Breast epithelium (tissue), 4 donors: ENCODE measurements at regions not wholly inside any gene's neighbourhood (a gene's known extent, or its start where the extent isn't known, plus 50 kb on each side); places are given as distances from the start of the nearest gene placed in this dataset.

Source experiments
- DNase-seq, 2 donors: peaks; one replicate each; pipeline ENCODE4 v3.0.0-alpha.2; 2019; ENCODE audit warnings: low spot score in 2 of 2
- H3K27ac ChIP-seq, 2 donors: fragments of 200-600 bp; sonication (generic) in 1 of 2; one replicate each; pipeline ENCODE4 v1.5.1; 2016 to 2019; ENCODE audit warnings: mild to moderate bottlenecking in 1 of 2
- H3K27me3 ChIP-seq, 2 donors: fragments of 200-600 bp; sonication (generic) in 1 of 2; one replicate each; pipeline versions ENCODE4 v1.5.1 to v1.6.0; 2017 to 2019; ENCODE audit warnings: control low read depth in 1 of 2, mild to moderate bottlenecking in 1 of 2
- H3K36me3 ChIP-seq: fragments of 200-600 bp; one replicate; pipeline ENCODE4 v1.5.1; 2019
- H3K4me1 ChIP-seq, 2 donors: fragments of 200-600 bp; sonication (generic); one replicate each; pipeline ENCODE4 v1.5.1; 2016 to 2019; ENCODE audit warnings: control low read depth in 1 of 2
- H3K4me3 ChIP-seq, 3 donors: fragments of 200-600 bp; sonication (generic); 1 replicate in 2 of 3; 2 replicates in 1 of 3; pipeline ENCODE4 v1.5.1; 2016 to 2019; ENCODE audit warnings: mild to moderate bottlenecking in 3 of 3, moderate library complexity in 2 of 3
- H3K9me3 ChIP-seq, 2 donors: fragments of 200-600 bp; sonication (generic) in 1 of 2; one replicate each; pipeline ENCODE4 v1.5.1; 2016 to 2019; ENCODE audit warnings: control low read depth in 1 of 2
- POLR2A ChIP-seq: fragments of 450-650 bp; IDR thresholded peaks from one replicate; pipeline ENCODE4 v1.6.1; 2016; ENCODE audit warnings: antibody characterized with exemption, mild to moderate bottlenecking, moderate library complexity
- POLR2AphosphoS5 ChIP-seq, 3 donors: sonication (generic); formaldehyde crosslinking; IDR thresholded peaks; one replicate each; pipeline ENCODE4 v1.6.1; 2017; ENCODE audit warnings: antibody characterized with exemption in 3 of 3
- intact Hi-C: fragments of 100-400 bp; cut with DNase I; formaldehyde crosslinking; loops from one replicate; pipeline ENCODE4 v1.15.1; 2023; ENCODE audit warnings: low total_unique reads
- TF ChIP-seq, protein P1 (sequence below), 3 donors: fragments of 450-650 bp; IDR thresholded peaks; one replicate each; pipeline ENCODE4 v1.5.1; 2016 to 2017; ENCODE audit warnings: antibody characterized with exemption in 3 of 3, mild to moderate bottlenecking in 3 of 3, moderate library complexity in 3 of 3

DNA sequence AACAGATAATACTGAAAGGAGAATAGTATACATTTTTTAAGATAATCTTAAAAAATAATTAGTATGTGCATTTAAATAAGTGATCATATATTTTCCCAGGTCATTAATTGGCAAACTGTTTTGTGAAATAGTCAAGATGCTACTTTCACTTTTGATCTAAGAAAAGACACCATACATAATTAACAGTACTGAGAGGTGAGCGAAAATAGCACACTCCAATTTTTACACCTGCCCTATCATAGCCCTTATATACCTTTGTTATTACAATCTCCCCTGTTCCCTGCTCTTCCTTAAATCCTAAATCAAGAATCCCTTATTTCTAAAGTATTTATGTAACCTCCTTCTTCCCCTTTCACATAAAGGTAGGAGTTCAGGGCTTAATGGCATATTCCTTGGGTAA, 500.1 kb upstream of the LRATD1 start:
- intact Hi-C loops, result no loop called here
- no peak overlapping the region for H3K4me3 ChIP-seq
- TF ChIP-seq, protein P1, sequence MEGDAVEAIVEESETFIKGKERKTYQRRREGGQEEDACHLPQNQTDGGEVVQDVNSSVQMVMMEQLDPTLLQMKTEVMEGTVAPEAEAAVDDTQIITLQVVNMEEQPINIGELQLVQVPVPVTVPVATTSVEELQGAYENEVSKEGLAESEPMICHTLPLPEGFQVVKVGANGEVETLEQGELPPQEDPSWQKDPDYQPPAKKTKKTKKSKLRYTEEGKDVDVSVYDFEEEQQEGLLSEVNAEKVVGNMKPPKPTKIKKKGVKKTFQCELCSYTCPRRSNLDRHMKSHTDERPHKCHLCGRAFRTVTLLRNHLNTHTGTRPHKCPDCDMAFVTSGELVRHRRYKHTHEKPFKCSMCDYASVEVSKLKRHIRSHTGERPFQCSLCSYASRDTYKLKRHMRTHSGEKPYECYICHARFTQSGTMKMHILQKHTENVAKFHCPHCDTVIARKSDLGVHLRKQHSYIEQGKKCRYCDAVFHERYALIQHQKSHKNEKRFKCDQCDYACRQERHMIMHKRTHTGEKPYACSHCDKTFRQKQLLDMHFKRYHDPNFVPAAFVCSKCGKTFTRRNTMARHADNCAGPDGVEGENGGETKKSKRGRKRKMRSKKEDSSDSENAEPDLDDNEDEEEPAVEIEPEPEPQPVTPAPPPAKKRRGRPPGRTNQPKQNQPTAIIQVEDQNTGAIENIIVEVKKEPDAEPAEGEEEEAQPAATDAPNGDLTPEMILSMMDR (IDR thresholded peaks at IDR 0.05), result no peak
- TF ChIP-seq POLR2AphosphoS5 (IDR thresholded peaks at IDR 0.05) (no peak), POLR2A (no peak)
- no peak for DNase-seq
- H3K4me1 ChIP-seq, result no peaks in the 10 kb centered on the region
- H3K27me3 ChIP-seq, result no peaks in the 10 kb centered on the region
- no peaks in the 10 kb centered on the region for H3K36me3 ChIP-seq
- no peaks in the 10 kb centered on the region for H3K9me3 ChIP-seq
- no peak overlapping the region for H3K27ac ChIP-seq

DNA sequence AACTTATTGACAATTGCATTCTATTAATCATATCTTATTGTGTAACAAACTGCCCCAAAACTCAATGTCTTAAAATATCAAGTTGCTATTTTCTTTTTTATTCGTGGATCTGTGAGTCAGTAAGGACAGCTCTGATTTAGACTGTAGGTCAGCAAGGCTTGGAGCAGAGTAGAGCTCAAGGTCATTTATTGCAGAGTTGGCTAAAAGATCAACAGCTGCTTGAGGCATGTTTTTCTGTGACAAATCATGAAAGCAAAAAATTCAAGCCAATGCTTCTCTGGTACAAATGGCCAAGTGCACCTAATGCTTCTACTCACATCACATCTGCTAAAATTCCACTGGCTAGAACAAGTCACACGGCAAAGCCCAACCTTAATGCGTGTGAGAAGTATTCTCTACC, 497.7 kb upstream of the LRATD1 start:
- Histone ChIP-seq H3K36me3 (no peaks in the 10 kb centered on the region), H3K4me3 (no peak overlapping the region), H3K27me3 (no peaks in the 10 kb centered on the region), H3K4me1 (no peaks in the 10 kb centered on the region), H3K9me3 (no peaks in the 10 kb centered on the region), H3K27ac (no peak overlapping the region)
- intact Hi-C loops, result no loop called here
- DNase-seq, result no peak
- TF ChIP-seq POLR2AphosphoS5 (IDR thresholded peaks at IDR 0.05), result no peak
- TF ChIP-seq, protein P1 (IDR thresholded peaks at IDR 0.05), result no peak
- no peak for TF ChIP-seq POLR2A

DNA sequence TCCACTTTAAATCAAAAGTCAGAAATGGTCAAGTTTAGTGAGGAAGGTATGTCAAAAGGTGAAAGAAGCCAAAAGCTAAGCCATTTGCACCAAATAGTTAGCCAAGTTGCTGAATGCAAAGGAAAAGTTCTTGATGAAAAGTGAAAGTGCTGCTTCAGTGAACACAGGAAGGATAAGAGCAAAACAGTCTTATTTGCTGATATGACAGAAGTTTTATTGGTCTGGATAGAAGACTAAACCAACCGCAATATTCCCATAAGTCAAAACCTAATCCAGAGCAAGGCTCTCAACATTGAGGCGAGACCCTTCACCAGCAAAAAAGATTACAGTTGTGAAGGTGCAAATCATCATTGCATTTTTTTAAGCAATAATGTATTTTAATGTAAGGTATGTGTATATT, 496.5 kb upstream of the LRATD1 start:
- intact Hi-C loops, result no loop called here
- H3K4me3 ChIP-seq, result no peak overlapping the region

DNA sequence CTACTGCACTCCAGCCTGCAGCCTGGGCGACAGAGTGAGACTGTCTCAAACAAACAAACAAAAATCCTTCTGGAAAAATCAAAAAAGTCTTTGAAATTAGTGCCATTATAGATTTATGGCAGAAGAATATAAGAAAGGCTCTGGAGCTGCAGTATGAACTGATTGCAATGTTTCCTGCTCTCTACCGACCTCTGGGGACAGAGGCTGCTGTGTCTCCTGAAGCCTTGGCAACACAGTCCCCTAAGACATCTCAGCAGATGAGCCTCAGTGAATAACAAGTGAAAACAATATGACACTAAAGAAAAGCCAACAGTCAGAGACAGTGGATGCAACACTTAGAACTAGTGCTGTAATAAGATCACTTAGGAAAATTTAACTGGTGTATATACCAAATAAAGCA, 494.9 kb upstream of the LRATD1 start:
- no peak for TF ChIP-seq POLR2AphosphoS5 (IDR thresholded peaks at IDR 0.05)
- TF ChIP-seq, protein P1 (IDR thresholded peaks at IDR 0.05), result no peak
- no peak for TF ChIP-seq POLR2A
- H3K4me1 ChIP-seq, result no peaks in the 10 kb centered on the region
- intact Hi-C loops, result no loop called here
- no peaks in the 10 kb centered on the region for H3K27me3 ChIP-seq
- no peak overlapping the region for H3K4me3 ChIP-seq
- H3K27ac ChIP-seq, result no peak overlapping the region
- no peaks in the 10 kb centered on the region for H3K9me3 ChIP-seq
- DNase-seq, result no peak
- no peaks in the 10 kb centered on the region for H3K36me3 ChIP-seq

More for the DNA sequence above, 496.5 kb upstream of the LRATD1 start:
- no peaks in the 10 kb centered on the region for H3K27me3 ChIP-seq
- H3K9me3 ChIP-seq, result no peaks in the 10 kb centered on the region
- H3K4me1 ChIP-seq, result no peaks in the 10 kb centered on the region
- no peak for DNase-seq
- TF ChIP-seq POLR2A, result no peak
- TF ChIP-seq POLR2AphosphoS5 (IDR thresholded peaks at IDR 0.05), result no peak
- TF ChIP-seq, protein P1 (IDR thresholded peaks at IDR 0.05), result no peak
- no peak overlapping the region for H3K27ac ChIP-seq
- no peaks in the 10 kb centered on the region for H3K36me3 ChIP-seq

DNA sequence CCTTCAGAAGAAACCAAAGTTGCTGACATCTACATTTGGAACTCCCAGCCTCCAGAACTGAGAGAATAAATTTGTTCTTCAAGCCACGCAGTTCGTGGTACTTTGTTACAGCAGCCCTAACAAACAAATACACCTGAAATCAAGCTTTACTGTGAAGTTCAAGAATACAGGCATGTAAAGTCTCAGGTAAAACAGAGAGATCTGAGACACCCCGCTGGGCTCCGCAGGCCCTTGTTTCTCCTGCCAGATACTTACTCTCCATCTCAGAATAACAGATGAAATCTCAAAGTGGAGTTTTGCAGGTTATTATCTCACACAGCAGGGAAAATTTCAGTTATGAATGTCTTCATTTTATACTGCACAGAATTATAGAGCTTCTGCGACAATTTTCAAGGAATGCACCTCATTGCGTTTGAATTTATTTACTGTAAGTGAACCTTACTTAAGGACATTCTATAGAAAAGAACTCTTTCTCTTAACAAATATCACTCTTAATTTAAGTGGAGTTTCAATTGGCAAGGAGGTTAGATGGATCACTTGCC, 492.4 kb upstream of the LRATD1 start:
- intact Hi-C loops, result no loop called here
- H3K4me1 ChIP-seq, result no peaks in the 10 kb centered on the region
- no peak overlapping the region for H3K27ac ChIP-seq
- DNase-seq, result no peak
- H3K4me3 ChIP-seq, result no peak overlapping the region
- H3K36me3 ChIP-seq, result no peaks in the 10 kb centered on the region
- no peaks in the 10 kb centered on the region for H3K9me3 ChIP-seq
- no peaks in the 10 kb centered on the region for H3K27me3 ChIP-seq
- TF ChIP-seq, protein P1 (IDR thresholded peaks at IDR 0.05), result no peak
- TF ChIP-seq POLR2AphosphoS5 (IDR thresholded peaks at IDR 0.05) (no peak), POLR2A (no peak)
